HUES6 (cell line): ENCODE measurements at regions not wholly inside any gene's neighbourhood (a gene's known extent, or its start where the extent isn't known, plus 50 kb on each side); places are given as distances from the start of the nearest gene placed in this dataset.
"Not testable (repeated sequence)": the region's sequence is repeated elsewhere in the genome, so short reads cannot be mapped to it uniquely, and the experiment has no call there.

Experiments
- H3K27ac ChIP-seq: 2 replicates; pipeline ENCODE4 v1.7.0; 2013; ENCODE audit warnings: low read depth, mild to moderate bottlenecking, low read length, inconsistent platforms
- H3K27me3 ChIP-seq: 2 replicates; pipeline ENCODE4 v1.6.1; 2013; ENCODE audit warnings: low read length; ENCODE audit not compliant: control insufficient read depth, insufficient read depth
- H3K36me3 ChIP-seq: 2 replicates; pipeline ENCODE4 v1.6.1; 2013; ENCODE audit warnings: low read length; ENCODE audit not compliant: control insufficient read depth, insufficient read depth
- H3K4me1 ChIP-seq: 2 replicates; pipeline ENCODE4 v1.6.1; 2013; ENCODE audit warnings: low read length; ENCODE audit not compliant: control insufficient read depth, insufficient read depth
- H3K4me3 ChIP-seq: 2 replicates; pipeline ENCODE4 v1.5.1; 2013; ENCODE audit warnings: low read depth, low read length
- H3K9ac ChIP-seq: one replicate; pipeline ENCODE4 v1.6.1; 2013; ENCODE audit warnings: mild to moderate bottlenecking, low read length
- H3K9me3 ChIP-seq: 2 replicates; pipeline ENCODE4 v1.6.1; 2013; ENCODE audit warnings: low read depth, low read length; ENCODE audit not compliant: control insufficient read depth, insufficient read depth

- H3K36me3 ChIP-seq, result no peaks in the 10 kb centered on the region
- no peaks in the 10 kb centered on the region for H3K9me3 ChIP-seq
- no peaks in the 10 kb centered on the region for H3K27me3 ChIP-seq
- no peak overlapping the region for H3K4me3 ChIP-seq
- peak overlapping the region; percentile 6 for H3K9ac ChIP-seq
- H3K27ac ChIP-seq, result peak overlapping the region; percentile 20; the same call in 1 of the 2 replicates
- peaks cover 23% of the 10 kb centered on the region for H3K4me1 ChIP-seq
These were observed 60.3 kb upstream of the PTPN1 start for GRCh38 chr20:50449738-50450492.

- H3K4me1 ChIP-seq, result peaks cover 23% of the 10 kb centered on the region
- H3K27me3 ChIP-seq, result no peaks in the 10 kb centered on the region
- H3K9ac ChIP-seq, result no peak overlapping the region
- H3K4me3 ChIP-seq, result no peak overlapping the region
- H3K27ac ChIP-seq, result peak overlapping the region; percentile 20; the same call in 1 of the 2 replicates
- no peaks in the 10 kb centered on the region for H3K9me3 ChIP-seq
- H3K36me3 ChIP-seq, result no peaks in the 10 kb centered on the region
These were observed 59.7 kb upstream of the PTPN1 start for GRCh38 chr20:50450493-50450826.

GRCh38 chr20:50450881-50451752 lies 59.1 kb upstream of the PTPN1 start:
- Histone ChIP-seq H3K27me3 (no peaks in the 10 kb centered on the region), H3K4me1 (peaks cover 23% of the 10 kb centered on the region), H3K9ac (peak overlapping the region; percentile 50), H3K27ac (peak overlapping the region; percentile 20; the same call in 1 of the 2 replicates), H3K9me3 (no peaks in the 10 kb centered on the region), H3K4me3 (peak overlapping the region; percentile 16; the same call in 1 of the 2 replicates), H3K36me3 (no peaks in the 10 kb centered on the region)

GRCh38 chr20:50451792-50452425 lies 58.3 kb upstream of the PTPN1 start:
- not testable (repeated sequence) for H3K36me3 ChIP-seq, H3K27ac ChIP-seq, H3K9me3 ChIP-seq, H3K27me3 ChIP-seq, H3K4me3 ChIP-seq
- peaks cover 23% of the 10 kb centered on the region for H3K4me1 ChIP-seq
- peak overlapping the region; percentile 50 for H3K9ac ChIP-seq

- H3K36me3 ChIP-seq, result no peaks in the 10 kb centered on the region
- H3K4me3 ChIP-seq, result no peak overlapping the region
- no peaks in the 10 kb centered on the region for H3K27me3 ChIP-seq
- H3K9me3 ChIP-seq, result no peaks in the 10 kb centered on the region
- H3K27ac ChIP-seq, result no peak overlapping the region
- H3K4me1 ChIP-seq, result peaks cover 28% of the 10 kb centered on the region
- no peak overlapping the region for H3K9ac ChIP-seq
These were observed 56.5 kb upstream of the PTPN1 start for GRCh38 chr20:50453533-50454244.

- H3K9me3 ChIP-seq, H3K4me3 ChIP-seq, H3K27me3 ChIP-seq, H3K36me3 ChIP-seq, H3K27ac ChIP-seq, H3K9ac ChIP-seq: not testable (repeated sequence)
- H3K4me1 ChIP-seq, result peaks cover 19% of the 10 kb centered on the region
These were observed 54.9 kb upstream of the PTPN1 start for GRCh38 chr20:50455245-50455644.

- H3K9ac ChIP-seq, result no peak overlapping the region
- H3K27ac ChIP-seq, result no peak overlapping the region
- no peaks in the 10 kb centered on the region for H3K9me3 ChIP-seq
- no peaks in the 10 kb centered on the region for H3K27me3 ChIP-seq
- H3K36me3 ChIP-seq, result no peaks in the 10 kb centered on the region
- H3K4me1 ChIP-seq, result peaks cover 19% of the 10 kb centered on the region
- H3K4me3 ChIP-seq, result no peak overlapping the region
These were observed 54.3 kb upstream of the PTPN1 start for GRCh38 chr20:50455656-50456451.

GRCh38 chr20:50456452-50457324 lies 53.5 kb upstream of the PTPN1 start:
- Histone ChIP-seq H3K4me3 (no peak overlapping the region), H3K4me1 (peaks cover 10% of the 10 kb centered on the region; the same call in 1 of the 2 replicates), H3K27me3 (no peaks in the 10 kb centered on the region), H3K9ac (no peak overlapping the region), H3K36me3 (no peaks in the 10 kb centered on the region), H3K9me3 (no peaks in the 10 kb centered on the region), H3K27ac (no peak overlapping the region)

- no peak overlapping the region for H3K4me3 ChIP-seq
- H3K27me3 ChIP-seq, result no peaks in the 10 kb centered on the region
- no peak overlapping the region for H3K9ac ChIP-seq
- no peaks in the 10 kb centered on the region for H3K9me3 ChIP-seq
- no peak overlapping the region for H3K27ac ChIP-seq
- peaks cover 9% of the 10 kb centered on the region; the same call in 1 of the 2 replicates for H3K4me1 ChIP-seq
- no peaks in the 10 kb centered on the region for H3K36me3 ChIP-seq
These were observed 50.9 kb upstream of the PTPN1 start for GRCh38 chr20:50459124-50459918.
